GM10248 (cell line): ENCODE measurements at regions not wholly inside any gene's neighbourhood (a gene's known extent, or its start where the extent isn't known, plus 50 kb on each side); places are given as distances from the start of the nearest gene placed in this dataset.

ENCODE experiments used
- CTCF ChIA-PET: fragments of 300-600 bp; sonication (Branson Sonifier 250); formaldehyde crosslinking; extraction: SDS; loops from one replicate; lab custom pipeline; 2021; ENCODE audit warnings: antibody characterized with exemption; lab: Yijun Ruan, JAX
- POLR2A ChIA-PET: fragments of 350-650 bp; sonication (Branson Sonifier 250); formaldehyde crosslinking; extraction: SDS; loops from one replicate; lab custom pipeline; 2020; ENCODE audit warnings: antibody characterized with exemption; lab: Yijun Ruan, JAX
- DNase-seq: peaks from one replicate; pipeline ENCODE4 v3.0.0; 2012; ENCODE audit errors: extremely low spot score
- CTCF ChIP-seq: IDR thresholded peaks from 2 replicates; pipeline ENCODE4 v1.5.1; 2012; ENCODE audit warnings: mild to moderate bottlenecking, low read depth; ENCODE audit errors: extremely low read depth, missing control alignments, control extremely low read depth

GRCh38 chr6:14784596-14785492 is 461.0 kb upstream of the JARID2 start:
- no peak for TF ChIP-seq CTCF
- ChIA-PET POLR2A (no interaction called here), CTCF (interaction anchor here (0.7 to 2.0 kb wide), 3 partner anchors 11 to 23 kb away, joined by 3 to 5 read pairs (median 4); no protein-coding TSS in a partner anchor)
- DNase-seq: no peak

GRCh38 chr6:14785493-14785790 is 460.4 kb upstream of the JARID2 start:
- POLR2A ChIA-PET: no interaction called here
- no peak for DNase-seq
- CTCF ChIA-PET: interaction anchor here (1.0 to 2.0 kb wide), 2 partner anchors 10 to 23 kb away, joined by 4 to 5 read pairs; no protein-coding TSS in a partner anchor
- no peak for TF ChIP-seq CTCF

GRCh38 chr6:14786008-14786407 is 459.9 kb upstream of the JARID2 start:
- TF ChIP-seq CTCF: no peak
- POLR2A ChIA-PET: no interaction called here

GRCh38 chr6:14786455-14786854 is 459.4 kb upstream of the JARID2 start:
- CTCF ChIA-PET: interaction anchor here (1.2 kb wide), 1 partner anchor 16 kb away, joined by 3 read pairs; no protein-coding TSS in a partner anchor
- DNase-seq: no peak
- no peak for TF ChIP-seq CTCF
- POLR2A ChIA-PET: no interaction called here

More at GRCh38 chr6:14786008-14786407, 459.9 kb upstream of the JARID2 start:
- CTCF ChIA-PET: interaction anchor here (1.0 to 2.0 kb wide), 3 partner anchors 10 to 22 kb away, joined by 3 to 5 read pairs (median 4); no protein-coding TSS in a partner anchor
- DNase-seq: no peak

GRCh38 chr6:14787250-14787649 is 458.6 kb upstream of the JARID2 start:
- no peak for TF ChIP-seq CTCF
- ChIA-PET CTCF (no interaction called here), POLR2A (no interaction called here)
- no peak for DNase-seq

GRCh38 chr6:14787677-14788076 is 458.2 kb upstream of the JARID2 start:
- no peak for DNase-seq
- ChIA-PET POLR2A (no interaction called here), CTCF (interaction anchor here (1.4 kb wide), 1 partner anchor 28 kb away, joined by 3 read pairs; no protein-coding TSS in a partner anchor)
- TF ChIP-seq CTCF: no peak
